ENCODE measurements at regions not wholly inside any gene's neighbourhood (a gene's known extent, or its start where the extent isn't known, plus 50 kb on each side); places are given as distances from the start of the nearest gene placed in this dataset.

DNA sequence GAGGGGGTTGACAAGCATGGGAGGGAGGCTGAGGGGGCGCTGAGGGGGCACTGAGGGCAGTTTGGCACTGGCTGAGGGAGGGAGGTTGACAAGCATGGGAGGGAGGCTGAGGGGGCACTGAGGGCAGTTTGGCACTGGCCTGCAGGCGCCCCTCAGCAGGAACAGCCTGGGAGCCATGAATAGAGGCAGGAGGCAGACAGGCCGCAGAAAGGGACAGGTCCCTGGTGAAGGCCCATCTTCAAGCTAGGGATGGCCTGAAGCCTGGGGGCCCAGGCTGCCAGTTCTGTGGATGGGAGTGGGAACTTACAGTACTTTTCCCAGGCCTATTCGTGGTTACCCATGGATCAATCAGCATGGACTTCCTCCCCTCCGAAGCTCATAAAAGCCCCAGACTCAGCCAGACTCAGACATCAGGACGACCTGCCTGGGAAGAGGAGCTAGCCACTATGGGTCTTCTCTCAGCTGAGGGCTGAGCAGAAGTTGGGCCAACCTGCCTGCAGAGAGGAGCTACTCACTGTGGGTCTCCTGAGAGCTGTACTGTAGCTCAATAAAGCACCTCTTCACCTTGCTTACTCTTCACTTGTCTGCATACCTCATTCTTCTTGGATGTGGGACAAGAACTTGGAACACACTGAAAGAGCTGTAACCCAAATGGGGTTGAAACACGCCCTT, 72.8 kb upstream of the BRD7 start:
- TF ChIP-seq, protein P1, sequence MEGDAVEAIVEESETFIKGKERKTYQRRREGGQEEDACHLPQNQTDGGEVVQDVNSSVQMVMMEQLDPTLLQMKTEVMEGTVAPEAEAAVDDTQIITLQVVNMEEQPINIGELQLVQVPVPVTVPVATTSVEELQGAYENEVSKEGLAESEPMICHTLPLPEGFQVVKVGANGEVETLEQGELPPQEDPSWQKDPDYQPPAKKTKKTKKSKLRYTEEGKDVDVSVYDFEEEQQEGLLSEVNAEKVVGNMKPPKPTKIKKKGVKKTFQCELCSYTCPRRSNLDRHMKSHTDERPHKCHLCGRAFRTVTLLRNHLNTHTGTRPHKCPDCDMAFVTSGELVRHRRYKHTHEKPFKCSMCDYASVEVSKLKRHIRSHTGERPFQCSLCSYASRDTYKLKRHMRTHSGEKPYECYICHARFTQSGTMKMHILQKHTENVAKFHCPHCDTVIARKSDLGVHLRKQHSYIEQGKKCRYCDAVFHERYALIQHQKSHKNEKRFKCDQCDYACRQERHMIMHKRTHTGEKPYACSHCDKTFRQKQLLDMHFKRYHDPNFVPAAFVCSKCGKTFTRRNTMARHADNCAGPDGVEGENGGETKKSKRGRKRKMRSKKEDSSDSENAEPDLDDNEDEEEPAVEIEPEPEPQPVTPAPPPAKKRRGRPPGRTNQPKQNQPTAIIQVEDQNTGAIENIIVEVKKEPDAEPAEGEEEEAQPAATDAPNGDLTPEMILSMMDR (IDR thresholded peaks at IDR 0.05; ENCODE audit: extremely low read depth in 1 of 2, insufficient read depth in 1 of 2, low read depth in 1 of 2, low read length in 2 of 2): no peak
- TF ChIP-seq POLR2A (IDR thresholded peaks at IDR 0.05; ENCODE audit: low read depth, low read length) (no peak), POLR2AphosphoS5 (IDR thresholded peaks at IDR 0.05; ENCODE audit: insufficient read depth, low read depth, low read length) (no peak), EZH2 (IDR thresholded peaks at IDR 0.05; ENCODE audit: borderline replicate concordance, low read depth, low read length, severe bottlenecking) (no peak), MYC (IDR thresholded peaks at IDR 0.05; ENCODE audit: low read depth, low read length) (no peak)
- TF ChIP-seq, protein P2, sequence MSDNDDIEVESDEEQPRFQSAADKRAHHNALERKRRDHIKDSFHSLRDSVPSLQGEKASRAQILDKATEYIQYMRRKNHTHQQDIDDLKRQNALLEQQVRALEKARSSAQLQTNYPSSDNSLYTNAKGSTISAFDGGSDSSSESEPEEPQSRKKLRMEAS (IDR thresholded peaks at IDR 0.05; ENCODE audit: insufficient read depth, insufficient read length): no peak
